ENCODE measurements at regions not wholly inside any gene's neighbourhood (a gene's known extent, or its start where the extent isn't known, plus 50 kb on each side); places are given as distances from the start of the nearest gene placed in this dataset.

DNA sequence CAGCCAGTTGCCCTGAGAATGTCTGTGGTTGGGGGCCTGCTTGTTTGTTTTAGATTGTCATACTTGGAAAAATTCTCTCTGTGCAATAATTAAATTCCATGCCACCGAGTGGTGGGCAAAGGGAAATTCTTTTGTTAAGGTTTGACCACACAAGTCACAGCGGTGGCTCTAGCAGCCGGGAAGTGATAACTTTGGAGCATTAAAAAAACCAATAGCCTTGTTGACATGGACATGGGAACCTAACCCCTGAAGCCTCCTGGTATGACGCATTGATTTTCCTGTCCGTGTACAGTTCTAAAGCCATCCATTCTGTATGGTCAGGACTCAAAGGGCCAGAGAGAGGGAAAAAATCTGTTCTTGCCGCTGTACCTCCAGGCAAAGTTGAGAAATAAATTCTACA is 384.9 kb upstream of the ZNF507 start:
- TF ChIP-seq, protein P1, sequence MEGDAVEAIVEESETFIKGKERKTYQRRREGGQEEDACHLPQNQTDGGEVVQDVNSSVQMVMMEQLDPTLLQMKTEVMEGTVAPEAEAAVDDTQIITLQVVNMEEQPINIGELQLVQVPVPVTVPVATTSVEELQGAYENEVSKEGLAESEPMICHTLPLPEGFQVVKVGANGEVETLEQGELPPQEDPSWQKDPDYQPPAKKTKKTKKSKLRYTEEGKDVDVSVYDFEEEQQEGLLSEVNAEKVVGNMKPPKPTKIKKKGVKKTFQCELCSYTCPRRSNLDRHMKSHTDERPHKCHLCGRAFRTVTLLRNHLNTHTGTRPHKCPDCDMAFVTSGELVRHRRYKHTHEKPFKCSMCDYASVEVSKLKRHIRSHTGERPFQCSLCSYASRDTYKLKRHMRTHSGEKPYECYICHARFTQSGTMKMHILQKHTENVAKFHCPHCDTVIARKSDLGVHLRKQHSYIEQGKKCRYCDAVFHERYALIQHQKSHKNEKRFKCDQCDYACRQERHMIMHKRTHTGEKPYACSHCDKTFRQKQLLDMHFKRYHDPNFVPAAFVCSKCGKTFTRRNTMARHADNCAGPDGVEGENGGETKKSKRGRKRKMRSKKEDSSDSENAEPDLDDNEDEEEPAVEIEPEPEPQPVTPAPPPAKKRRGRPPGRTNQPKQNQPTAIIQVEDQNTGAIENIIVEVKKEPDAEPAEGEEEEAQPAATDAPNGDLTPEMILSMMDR (IDR thresholded peaks at IDR 0.05; ENCODE audit: low read depth, low read length): no peak
- no peak for TF ChIP-seq EZH2phosphoT487 (IDR thresholded peaks at IDR 0.05; ENCODE audit: low read depth)

Data from OCI-LY3 (cell line).